SW 1271 (cell line): ENCODE measurements at regions not wholly inside any gene's neighbourhood (a gene's known extent, or its start where the extent isn't known, plus 50 kb on each side); places are given as distances from the start of the nearest gene placed in this dataset.

Experiments used
- DNase-seq, 2 experiments: peaks; one replicate each; lab custom pipeline; 2025; lab: John Stamatoyannopoulos, UW

DNA sequence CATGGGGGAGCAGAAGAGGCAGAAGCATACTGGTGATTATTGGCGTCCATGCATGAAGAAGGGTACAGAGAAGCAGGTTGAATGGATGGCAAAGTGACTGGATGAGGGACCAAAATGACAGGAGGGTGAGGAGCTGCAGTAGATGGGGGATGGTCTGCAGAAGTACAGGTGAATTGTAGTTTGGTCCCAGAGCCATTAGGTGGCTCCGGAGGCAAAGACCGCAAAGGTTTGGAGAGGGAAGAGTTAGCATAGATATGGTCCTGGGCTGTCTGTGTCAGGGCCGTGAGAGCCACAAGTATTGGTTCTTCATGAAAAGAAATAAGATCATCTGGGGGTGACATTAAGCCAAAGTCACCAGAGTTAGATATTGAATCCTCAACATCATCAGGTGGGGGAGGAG, 59.0 kb upstream of the ZNF726 start:
- no peak for DNase-seq

DNA sequence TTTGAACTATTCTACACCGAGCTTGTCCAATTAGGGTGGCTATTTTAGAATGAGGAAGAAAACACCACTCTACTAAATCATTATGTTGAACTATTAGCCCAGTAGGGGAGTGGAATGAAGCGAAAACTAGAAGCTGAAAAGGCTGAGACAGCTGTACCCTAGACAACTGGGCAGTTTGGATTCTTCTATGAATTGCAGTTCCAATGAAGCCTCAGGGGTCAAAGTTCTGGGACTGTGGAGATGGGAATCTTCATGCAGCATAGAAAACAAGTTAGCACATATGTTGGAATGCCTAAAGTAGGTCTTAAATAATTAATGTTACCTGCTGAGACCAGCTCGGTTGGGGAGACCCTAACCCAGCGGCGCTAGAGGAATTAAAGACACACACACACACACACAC, 62.7 kb upstream of the ZNF726 start:
- no peak for DNase-seq

DNA sequence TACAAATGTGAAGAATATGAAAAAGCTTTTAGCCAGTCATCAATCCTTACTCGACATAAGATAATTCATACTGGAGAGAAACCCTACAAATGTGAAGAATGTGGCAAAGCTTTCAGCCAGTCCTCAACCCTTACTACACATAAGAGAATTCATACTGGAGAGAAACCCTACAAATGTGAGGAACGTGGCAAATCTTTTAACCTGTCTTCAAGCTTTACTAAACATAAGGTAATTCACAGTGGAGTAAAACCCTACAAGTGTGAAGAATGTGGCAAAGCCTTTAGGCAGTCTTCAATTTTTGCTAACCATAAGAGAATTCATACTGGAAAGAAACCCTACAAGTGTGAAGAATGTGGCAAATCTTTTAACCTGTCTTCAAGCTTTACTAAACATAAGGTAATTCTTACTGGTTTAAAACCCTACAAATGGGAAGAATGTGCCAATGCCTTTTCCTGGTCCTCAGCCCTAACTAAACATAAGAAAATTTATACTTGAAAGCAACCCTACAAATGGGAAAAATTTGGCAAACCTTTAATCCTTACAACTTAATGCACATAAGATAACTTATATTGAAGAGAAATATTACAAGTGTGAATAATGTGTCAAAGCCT, 74.1 kb upstream of the ZNF681 start:
- no peak for DNase-seq

DNA sequence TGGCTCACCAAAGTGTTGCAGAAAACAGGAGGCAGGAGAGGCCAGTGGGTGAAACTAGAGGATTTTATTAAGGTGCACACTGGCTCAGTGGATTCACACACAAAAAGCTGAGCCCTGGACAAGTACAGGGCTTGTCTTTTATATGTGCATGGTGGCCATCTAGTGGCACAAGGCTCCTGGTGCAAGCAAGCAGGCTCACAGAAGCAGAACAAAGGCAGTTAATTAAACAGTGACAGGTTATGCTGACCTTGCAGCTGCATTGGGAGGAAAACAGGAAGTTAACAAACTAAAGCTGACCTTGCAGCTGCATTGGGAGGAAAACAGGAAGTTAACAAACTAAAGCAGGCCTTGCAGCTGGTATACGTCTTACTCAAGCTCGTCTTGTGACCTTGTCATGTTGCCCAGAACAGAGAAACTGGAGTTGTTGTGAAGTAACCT, 65.3 kb upstream of the ZNF681 start:
- DNase-seq, result no peak

DNA sequence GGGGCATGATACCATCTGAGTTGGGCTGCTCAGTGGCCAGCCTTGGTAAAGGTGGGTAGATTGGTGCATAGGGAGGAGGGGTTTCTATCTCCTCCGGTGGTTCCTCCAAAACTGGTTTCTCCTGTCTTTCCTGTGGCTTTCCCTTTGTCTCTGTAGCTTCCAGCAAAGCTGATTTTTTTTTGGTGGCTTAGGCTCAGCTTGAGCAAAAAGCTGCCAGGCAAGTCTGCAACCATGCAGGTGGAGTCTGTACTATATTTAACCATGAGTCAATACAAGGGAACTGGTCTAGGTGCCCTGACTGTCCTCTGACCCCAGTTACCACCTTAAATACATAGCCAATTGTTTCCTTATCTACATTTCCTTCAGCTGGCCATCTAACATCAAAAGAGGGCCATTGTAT, 64.0 kb upstream of the ZNF681 start:
- DNase-seq, result no peak

DNA sequence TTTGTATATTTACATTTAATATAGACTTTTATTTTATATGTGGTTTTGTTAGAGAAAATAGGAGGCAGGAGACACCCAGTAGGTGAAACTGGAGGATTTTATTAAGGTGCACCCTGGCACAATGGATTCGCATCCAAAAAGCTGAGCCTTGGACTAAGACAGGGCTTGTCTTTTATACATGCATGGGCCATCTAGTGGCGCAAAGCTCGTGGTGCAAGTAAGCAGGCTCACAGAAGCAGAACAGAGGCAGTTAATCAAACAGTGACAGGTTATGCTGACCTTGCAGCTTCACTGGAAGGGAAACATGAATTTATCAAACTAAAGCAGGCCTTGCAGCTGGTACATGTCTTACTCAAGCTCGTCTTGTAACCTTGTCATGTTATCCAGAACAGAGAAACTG, 58.8 kb upstream of the ZNF681 start:
- peak in 1 of 2 experiments; percentile 4 for DNase-seq

DNA sequence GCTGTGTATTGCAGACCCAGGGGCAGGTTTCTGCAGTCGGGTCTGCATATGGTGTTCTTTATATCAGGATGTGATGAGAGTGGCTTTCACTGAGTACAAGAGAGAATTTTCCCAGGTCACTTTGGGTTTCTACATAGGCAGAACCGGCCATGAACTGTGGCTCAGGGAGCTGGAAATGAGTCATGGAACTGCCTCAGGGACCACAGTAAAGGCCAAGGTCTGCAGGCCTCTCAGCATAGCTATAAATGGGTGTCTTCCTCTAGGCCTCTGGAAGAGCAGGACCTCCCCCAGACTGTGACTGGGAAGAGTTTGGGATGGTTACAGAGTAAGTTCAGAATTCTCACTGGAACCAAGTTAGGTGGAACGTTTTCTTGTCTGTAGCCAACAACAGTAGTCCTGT, 51.8 kb upstream of the ZNF681 start:
- peak in 1 of 2 experiments; percentile 12 for DNase-seq
